H1 (cell line): ENCODE measurements at regions not wholly inside any gene's neighbourhood (a gene's known extent, or its start where the extent isn't known, plus 50 kb on each side); places are given as distances from the start of the nearest gene placed in this dataset.

Experiments
- CTCF ChIA-PET: fragments of 300-600 bp; sonication (Branson Sonifier 250); formaldehyde crosslinking; loops from one replicate; lab custom pipeline; 2021; ENCODE audit not compliant: partially characterized antibody; lab: Charles Lee
- POLR2A ChIA-PET: fragments of 300-600 bp; sonication (Branson Sonifier 250); formaldehyde crosslinking; loops from one replicate; lab custom pipeline; 2021; ENCODE audit warnings: inconsistent platforms; ENCODE audit not compliant: partially characterized antibody; lab: Charles Lee
- DNase-seq, 2 experiments: peaks; one replicate each; pipeline versions ENCODE4 v3.0.0 to v3.0.0-alpha.2; 2010 to 2022; ENCODE audit warnings: low spot score in 2 of 2, low read depth in 1 of 2, mixed read lengths in 1 of 2
- FAIRE-seq: peaks from 2 replicates; lab custom pipeline; 2011; peaks lifted over from hg19 to GRCh38; lab: Jason Lieb, UNC
- H2AFZ ChIP-seq: 2 replicates; pipeline ENCODE4 v1.8.1; 2012; ENCODE audit warnings: low read length, inconsistent platforms
- H2AK5ac ChIP-seq: 2 replicates; pipeline ENCODE4 v1.6.1; 2013; ENCODE audit warnings: low read depth, low read length
- H2BK120ac ChIP-seq: replicated peaks from 2 replicates; pipeline ENCODE3; 2013; ENCODE audit warnings: low read depth, low read length, inconsistent platforms
- H2BK12ac ChIP-seq: 2 replicates; pipeline ENCODE4 v1.6.1; 2013; ENCODE audit warnings: low read depth, low read length
- H2BK15ac ChIP-seq: 2 replicates; pipeline ENCODE4 v1.6.1; 2013; ENCODE audit warnings: low read length
- H2BK20ac ChIP-seq: 2 replicates; pipeline ENCODE4 v1.6.1; 2013; ENCODE audit warnings: low read length
- H2BK5ac ChIP-seq: 2 replicates; pipeline ENCODE4 v1.6.1; 2013; ENCODE audit warnings: low read depth, low read length
- H3K14ac ChIP-seq: 2 replicates; pipeline ENCODE4 v1.6.1; 2013; ENCODE audit warnings: inconsistent platforms; ENCODE audit not compliant: insufficient read length
- H3K18ac ChIP-seq: 2 replicates; pipeline ENCODE4 v1.6.1; 2013; ENCODE audit warnings: low read length; ENCODE audit errors: extremely low read depth
- H3K23ac ChIP-seq: 2 replicates; pipeline ENCODE4 v1.6.1; 2013; ENCODE audit warnings: inconsistent platforms; ENCODE audit not compliant: insufficient read length
- H3K23me2 ChIP-seq: 2 replicates; pipeline ENCODE4 v1.6.1; 2013; ENCODE audit warnings: low read depth, low read length
- H3K27ac ChIP-seq: 2 replicates; pipeline ENCODE4 v1.6.1; 2011; ENCODE audit warnings: low read depth, low read length, inconsistent platforms
- H3K27me3 ChIP-seq, 4 experiments: replicated peaks in 1 of 4; 1 replicate in 1 of 4; 2 replicates in 3 of 4; pipeline versions ENCODE4 v1.6.1 to v1.8.1; 2011 to 2013; ENCODE audit warnings: low read length in 3 of 4, mild to moderate bottlenecking in 3 of 4, inconsistent platforms in 2 of 4, mixed read lengths in 2 of 4, moderate library complexity in 1 of 4; ENCODE audit not compliant: control insufficient read depth in 3 of 4, insufficient read depth in 3 of 4; ENCODE audit errors: extremely low read depth in 1 of 4
- H3K36me3 ChIP-seq, 4 experiments: 2 replicates each; pipeline versions ENCODE4 v1.6.1 to v1.8.1; 2011 to 2013; ENCODE audit warnings: mild to moderate bottlenecking in 4 of 4, low read length in 3 of 4, moderate library complexity in 2 of 4, control low read depth in 1 of 4, inconsistent platforms in 1 of 4; ENCODE audit not compliant: insufficient read depth in 4 of 4, control insufficient read depth in 2 of 4
- H3K4ac ChIP-seq: replicated peaks from 2 replicates; pipeline ENCODE3; 2013; ENCODE audit warnings: low read length, low read depth, mixed read lengths, inconsistent platforms; ENCODE audit not compliant: insufficient read length
- H3K4me1 ChIP-seq, 4 experiments: replicated peaks in 1 of 4; 1 replicate in 1 of 4; 2 replicates in 3 of 4; pipeline versions ENCODE4 v1.6.1 to v1.8.1; 2011 to 2013; ENCODE audit warnings: low read length in 3 of 4, inconsistent platforms in 2 of 4, mixed read lengths in 1 of 4; ENCODE audit not compliant: insufficient read depth in 4 of 4, control insufficient read depth in 3 of 4
- H3K4me2 ChIP-seq, 2 experiments: 2 replicates each; pipeline versions ENCODE4 v1.6.1 to v1.8.1; 2011 to 2013; ENCODE audit warnings: low read depth in 2 of 2, low read length in 2 of 2, control low read depth in 1 of 2, inconsistent platforms in 1 of 2, mild to moderate bottlenecking in 1 of 2; ENCODE audit not compliant: insufficient read depth in 1 of 2
- H3K4me3 ChIP-seq, 4 experiments: fragments of 200-600, 300-600 bp in 1 of 4; sonication (generic), shearing (Covaris generic), sonication (Bioruptor Twin) in 1 of 4; 2 replicates each; pipeline versions ENCODE4 v1.5.1 to v1.8.1; 2011 to 2016; ENCODE audit warnings: low read length in 4 of 4, low read depth in 3 of 4, control low read depth in 2 of 4, inconsistent platforms in 2 of 4, mild to moderate bottlenecking in 2 of 4, mixed read lengths in 1 of 4, moderate library complexity in 1 of 4; ENCODE audit not compliant: insufficient read depth in 2 of 4; ENCODE audit errors: extremely low read depth in 1 of 4
- H3K56ac ChIP-seq: replicated peaks from 2 replicates; pipeline ENCODE3; 2013; ENCODE audit warnings: low read depth, mild to moderate bottlenecking, mixed read lengths, low read length, inconsistent platforms; ENCODE audit not compliant: insufficient read length
- H3K79me1 ChIP-seq: 2 replicates; pipeline ENCODE4 v1.6.1; 2013; ENCODE audit warnings: low read depth, low read length, control low read depth
- H3K79me2 ChIP-seq, 2 experiments: 2 replicates each; pipeline versions ENCODE4 v1.6.1 to v1.8.1; 2012 to 2013; ENCODE audit warnings: low read length in 2 of 2, mild to moderate bottlenecking in 2 of 2, inconsistent platforms in 1 of 2; ENCODE audit not compliant: insufficient read depth in 2 of 2, control insufficient read depth in 1 of 2
- H3K9ac ChIP-seq, 4 experiments: replicated peaks in 1 of 4; 1 replicate in 1 of 4; 2 replicates in 3 of 4; pipeline versions ENCODE4 v1.6.1 to v1.8.1; 2011 to 2013; ENCODE audit warnings: low read depth in 3 of 4, low read length in 3 of 4, control low read depth in 2 of 4, mild to moderate bottlenecking in 2 of 4, moderate library complexity in 2 of 4, inconsistent platforms in 1 of 4; ENCODE audit errors: extremely low read depth in 1 of 4
- H3K9me3 ChIP-seq, 2 experiments: 2 replicates each; pipeline versions ENCODE4 v1.6.1 to v1.8.1; 2012 to 2013; ENCODE audit warnings: mild to moderate bottlenecking in 2 of 2, moderate library complexity in 2 of 2, control low read depth in 1 of 2, inconsistent platforms in 1 of 2, low read depth in 1 of 2, low read length in 1 of 2, mixed read lengths in 1 of 2; ENCODE audit not compliant: insufficient read depth in 2 of 2
- H4K20me1 ChIP-seq, 2 experiments: replicated peaks in 1 of 2; 2 replicates each; pipeline versions ENCODE3 to v1.8.1; 2011 to 2013; ENCODE audit warnings: inconsistent platforms in 2 of 2, low read length in 2 of 2, mild to moderate bottlenecking in 1 of 2; ENCODE audit not compliant: insufficient read depth in 2 of 2, control insufficient read depth in 1 of 2
- H4K5ac ChIP-seq: 2 replicates; pipeline ENCODE4 v1.6.1; 2013; ENCODE audit warnings: low read length, low read depth, mixed read lengths, inconsistent platforms; ENCODE audit not compliant: insufficient read length
- H4K8ac ChIP-seq: 2 replicates; pipeline ENCODE4 v1.8.0; 2013; ENCODE audit warnings: mild to moderate bottlenecking, moderate library complexity, low read length, inconsistent platforms; ENCODE audit not compliant: insufficient read depth; ENCODE audit errors: extremely low read depth
- H4K91ac ChIP-seq: replicated peaks from 2 replicates; pipeline ENCODE3; 2013; ENCODE audit warnings: low read length, mixed read lengths, inconsistent platforms; ENCODE audit not compliant: insufficient read length
- NRF1 ChIP-seq: IDR thresholded peaks from 2 replicates; pipeline ENCODE4 v1.6.1; 2011; ENCODE audit warnings: mild to moderate bottlenecking, low read depth, low read length, improper control_type of control experiment
- SIX5 ChIP-seq: IDR thresholded peaks from 2 replicates; pipeline ENCODE4 v1.6.1; 2011; ENCODE audit warnings: mild to moderate bottlenecking, low read depth, low read length
- WGBS, 2 experiments: shearing (Covaris generic) in 1 of 2; methylation state at CpG; one replicate each; pipeline versions ENCODE4 v1.1.6 to v1.1.7; 2013 to 2015; ENCODE audit warnings: low lambda C conversion rate in 2 of 2, mixed read lengths in 2 of 2, inconsistent platforms in 1 of 2, low coverage in 1 of 2, missing lambda C conversion rate in 1 of 2; ENCODE audit not compliant: insufficient replicate concordance in 2 of 2, insufficient coverage in 1 of 2, insufficient read length in 1 of 2; ENCODE audit errors: extremely low coverage in 1 of 2, missing lambda C conversion rate in 1 of 2; 5-methylcytosine and 5-hydroxymethylcytosine counted together

GRCh38 chr6:76835695-76836094 is 627.6 kb downstream of the HTR1B start (continued):
- no peak for TF ChIP-seq NRF1
- TF ChIP-seq, all 59 proteins: peak for 0

GRCh38 chr6:76835293-76835692 is 628.0 kb downstream of the HTR1B start:
- Histone ChIP-seq H2BK15ac (no peak overlapping the region), H3K56ac (no peak overlapping the region), H3K36me3 (no peaks in the 10 kb centered on the region), H3K27me3 (no peaks in the 10 kb centered on the region), H3K79me2 (no peaks in the 10 kb centered on the region), H3K14ac (no peak overlapping the region), H3K4me3 (no peak overlapping the region), H3K9me3 (no peaks in the 10 kb centered on the region), H3K27ac (no peak overlapping the region), H3K79me1 (no peaks in the 10 kb centered on the region), H4K8ac (no peak overlapping the region), H2BK12ac (no peak overlapping the region), H3K4me1 (peaks cover 0 to 2% (median under 1%) of the 10 kb centered on the region in 4 experiments; a peak in 1 of 7 replicates), H2AK5ac (no peak overlapping the region), H2AFZ (no peak overlapping the region), H3K18ac (no peak overlapping the region), H4K20me1 (no peaks in the 10 kb centered on the region), H2BK5ac (no peak overlapping the region), H3K9ac (no peak overlapping the region), H3K23ac (no peak overlapping the region), H3K4ac (no peak overlapping the region), H2BK120ac (no peak overlapping the region), H2BK20ac (no peak overlapping the region), H3K23me2 (no peaks in the 10 kb centered on the region), H3K4me2 (no peak overlapping the region), H4K91ac (no peak overlapping the region), H4K5ac (no peak overlapping the region)
- POLR2A ChIA-PET: no interaction called here
- FAIRE-seq: no peak
- DNase-seq: no peak
- no peak for TF ChIP-seq SIX5
- CTCF ChIA-PET: no interaction called here
- 0% methylated on average over 1 of the region's 1 CpG; no CpG with 5 or more reads in 1 of the 2 experiments for WGBS, 2 experiments
